A673 (cell line): ENCODE measurements at regions not wholly inside any gene's neighbourhood (a gene's known extent, or its start where the extent isn't known, plus 50 kb on each side); places are given as distances from the start of the nearest gene placed in this dataset.

Source experiments
- BruUV-seq: library from RNA; stranded (reverse); fragments of 400-500 nt; replicated peaks from 2 replicates; lab custom pipeline; 2021; lab: Mats Ljungman, UMichigan
- CTCF ChIA-PET: fragments of 300-600 bp; sonication (Branson Sonifier 250); formaldehyde crosslinking; loops from one replicate; lab custom pipeline; 2022; ENCODE audit warnings: antibody characterized with exemption; lab: Charles Lee
- POLR2A ChIA-PET: fragments of 300-600 bp; sonication (Branson Sonifier 250); formaldehyde crosslinking; loops from one replicate; lab custom pipeline; 2022; ENCODE audit warnings: antibody characterized with exemption; ENCODE audit not compliant: low non-redundant PET; lab: Charles Lee
- DNase-seq: peaks from one replicate; pipeline ENCODE4 v3.0.0-alpha.2; 2015; ENCODE audit warnings: low spot score
- H3K27ac ChIP-seq: fragments of 200-600 bp; sonication (generic); 2 replicates; pipeline ENCODE4 v1.5.1; 2016; ENCODE audit warnings: mixed run types, low read depth, mild to moderate bottlenecking, mixed read lengths, antibody characterized with exemption, low read length; ENCODE audit not compliant: poor library complexity, severe bottlenecking
- H3K27me3 ChIP-seq: fragments of 200-600 bp; sonication (generic); replicated peaks from 2 replicates; pipeline ENCODE4 v1.6.1; 2017; ENCODE audit warnings: mixed run types, low read depth, mild to moderate bottlenecking, mixed read lengths, antibody characterized with exemption, low read length; ENCODE audit not compliant: insufficient read depth, poor library complexity
- H3K36me3 ChIP-seq: fragments of 200-600 bp; sonication (generic); 2 replicates; pipeline ENCODE4 v1.6.1; 2016; ENCODE audit warnings: mixed run types, mild to moderate bottlenecking, mixed read lengths, antibody characterized with exemption, low read length; ENCODE audit not compliant: insufficient read depth, poor library complexity, severe bottlenecking
- H3K4me1 ChIP-seq: fragments of 200-600 bp; sonication (generic); 2 replicates; pipeline ENCODE4 v1.6.1; 2017; ENCODE audit warnings: mixed run types, mild to moderate bottlenecking, mixed read lengths, antibody characterized with exemption, low read length; ENCODE audit not compliant: insufficient read depth, poor library complexity, severe bottlenecking
- H3K4me3 ChIP-seq: fragments of 200-600 bp; sonication (generic); 2 replicates; pipeline ENCODE4 v1.5.1; 2016; ENCODE audit warnings: low read depth, mixed run types, mild to moderate bottlenecking, mixed read lengths, low read length; ENCODE audit not compliant: poor library complexity, severe bottlenecking
- H3K9me3 ChIP-seq: fragments of 200-600 bp; sonication (generic); 2 replicates; pipeline ENCODE4 v1.6.1; 2016; ENCODE audit warnings: mixed run types, low read depth, mild to moderate bottlenecking, mixed read lengths, antibody characterized with exemption, low read length; ENCODE audit not compliant: poor library complexity, severe bottlenecking
- CTCF ChIP-seq: fragments of 300-800, 200-600 bp; sonication (generic); conservative IDR thresholded peaks from 2 replicates; pipeline ENCODE4 v1.5.1; 2017; ENCODE audit warnings: low read depth, mild to moderate bottlenecking, antibody characterized with exemption, low read length, moderate library complexity, mixed read lengths
- EZH2 ChIP-seq: fragments of 200-600 bp; sonication (generic); IDR thresholded peaks from 2 replicates; pipeline ENCODE4 v1.6.1; 2017; ENCODE audit warnings: borderline replicate concordance, low read depth, mild to moderate bottlenecking, mixed read lengths, antibody characterized with exemption, low read length; ENCODE audit not compliant: poor library complexity, severe bottlenecking
- intact Hi-C: fragments of 100-400 bp; cut with micrococcal nuclease; formaldehyde crosslinking; loops from one replicate; pipeline ENCODE4 v1.10.0; 2022; ENCODE audit not compliant: unreplicated experiment

GRCh38 chr2:121021685-121022084 lies 263.3 kb downstream of the TFCP2L1 start:
- POLR2A ChIA-PET, result no interaction called here
- intact Hi-C loops, result no loop called here
- TF ChIP-seq EZH2, result no peak
- TF ChIP-seq CTCF, result no peak
- H3K36me3 ChIP-seq, result no peaks in the 10 kb centered on the region
- no TSS peak for BruUV-seq
- H3K4me3 ChIP-seq, result no peak overlapping the region
- H3K27ac ChIP-seq, result no peak overlapping the region
- no peak for DNase-seq
- H3K9me3 ChIP-seq, result no peaks in the 10 kb centered on the region
- H3K4me1 ChIP-seq, result no peaks in the 10 kb centered on the region
- no peaks in the 10 kb centered on the region for H3K27me3 ChIP-seq
- CTCF ChIA-PET, result interaction anchor here (0.8 kb wide), 1 partner anchor 352 kb away, joined by 4 read pairs; no protein-coding TSS in a partner anchor

- no peaks in the 10 kb centered on the region for H3K36me3 ChIP-seq
- ChIA-PET POLR2A (no interaction called here), CTCF (no interaction called here)
- H3K27ac ChIP-seq, result no peak overlapping the region
- intact Hi-C loops, result no loop called here
- H3K4me3 ChIP-seq, result no peak overlapping the region
- DNase-seq, result no peak
- no peak for TF ChIP-seq CTCF
- no peak for TF ChIP-seq EZH2
- H3K27me3 ChIP-seq, result peaks cover 36% of the 10 kb centered on the region
- no TSS peak for BruUV-seq
- H3K9me3 ChIP-seq, result no peaks in the 10 kb centered on the region
- no peaks in the 10 kb centered on the region for H3K4me1 ChIP-seq
These were observed 256.4 kb downstream of the TFCP2L1 start for GRCh38 chr2:121028577-121028976.

GRCh38 chr2:121030523-121030922 lies 254.5 kb downstream of the TFCP2L1 start:
- TF ChIP-seq CTCF (no peak), EZH2 (no peak)
- H3K4me1 ChIP-seq, result no peaks in the 10 kb centered on the region
- intact Hi-C loops, result no loop called here
- no peak for DNase-seq
- H3K27me3 ChIP-seq, result peaks cover 36% of the 10 kb centered on the region
- H3K9me3 ChIP-seq, result no peaks in the 10 kb centered on the region
- no peak overlapping the region for H3K27ac ChIP-seq
- no TSS peak for BruUV-seq
- POLR2A ChIA-PET, result no interaction called here
- H3K4me3 ChIP-seq, result no peak overlapping the region
- CTCF ChIA-PET, result no interaction called here
- H3K36me3 ChIP-seq, result no peaks in the 10 kb centered on the region
